ENCODE measurements at regions not wholly inside any gene's neighbourhood (a gene's known extent, or its start where the extent isn't known, plus 50 kb on each side); places are given as distances from the start of the nearest gene placed in this dataset.

DNA sequence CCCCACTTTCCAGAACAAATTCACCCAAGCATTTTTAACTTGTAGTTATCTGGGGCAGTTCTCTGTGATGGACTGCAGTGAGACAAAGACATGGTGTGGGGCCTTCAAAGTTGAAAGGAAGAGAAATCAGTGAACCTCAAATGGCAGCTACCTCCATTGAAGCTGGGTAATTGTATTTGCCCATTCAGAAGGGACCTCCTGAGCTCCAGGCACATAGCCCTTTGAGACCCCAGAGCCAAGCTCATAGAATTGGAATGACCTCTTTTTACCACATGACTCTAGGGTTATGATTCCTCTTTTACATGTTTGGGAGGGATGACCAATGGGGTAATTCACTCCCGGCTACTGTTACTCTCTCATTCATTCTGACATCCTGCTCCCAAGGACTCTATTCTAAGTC is 368.4 kb upstream of the ITGA1 start:
- no peaks in the 10 kb centered on the region for H3K36me3 Mint-ChIP-seq (ENCODE audit: low read depth)
- no peak overlapping the region for H3K9ac ChIP-seq (ENCODE audit: extremely low read depth, low read length, poor library complexity, severe bottlenecking)
- H3K27me3 ChIP-seq (ENCODE audit: control insufficient read depth, insufficient read depth, low read length, poor library complexity, severe bottlenecking): no peaks in the 10 kb centered on the region
- no peaks in the 10 kb centered on the region for H3K9me3 ChIP-seq (ENCODE audit: control insufficient read depth, low read length)
- H3K4me3 ChIP-seq (ENCODE audit: low read length): no peak overlapping the region
- peak overlapping the region; percentile 3 for H3K27ac ChIP-seq (ENCODE audit: low read depth, low read length)
- DNase-seq: no peak
- no peak overlapping the region for H3K4me3 Mint-ChIP-seq
- H3K9me3 Mint-ChIP-seq: no peaks in the 10 kb centered on the region
- H3K4me1 ChIP-seq (ENCODE audit: control insufficient read depth, insufficient read depth, low read length): no peaks in the 10 kb centered on the region
- TF ChIP-seq, protein P1, sequence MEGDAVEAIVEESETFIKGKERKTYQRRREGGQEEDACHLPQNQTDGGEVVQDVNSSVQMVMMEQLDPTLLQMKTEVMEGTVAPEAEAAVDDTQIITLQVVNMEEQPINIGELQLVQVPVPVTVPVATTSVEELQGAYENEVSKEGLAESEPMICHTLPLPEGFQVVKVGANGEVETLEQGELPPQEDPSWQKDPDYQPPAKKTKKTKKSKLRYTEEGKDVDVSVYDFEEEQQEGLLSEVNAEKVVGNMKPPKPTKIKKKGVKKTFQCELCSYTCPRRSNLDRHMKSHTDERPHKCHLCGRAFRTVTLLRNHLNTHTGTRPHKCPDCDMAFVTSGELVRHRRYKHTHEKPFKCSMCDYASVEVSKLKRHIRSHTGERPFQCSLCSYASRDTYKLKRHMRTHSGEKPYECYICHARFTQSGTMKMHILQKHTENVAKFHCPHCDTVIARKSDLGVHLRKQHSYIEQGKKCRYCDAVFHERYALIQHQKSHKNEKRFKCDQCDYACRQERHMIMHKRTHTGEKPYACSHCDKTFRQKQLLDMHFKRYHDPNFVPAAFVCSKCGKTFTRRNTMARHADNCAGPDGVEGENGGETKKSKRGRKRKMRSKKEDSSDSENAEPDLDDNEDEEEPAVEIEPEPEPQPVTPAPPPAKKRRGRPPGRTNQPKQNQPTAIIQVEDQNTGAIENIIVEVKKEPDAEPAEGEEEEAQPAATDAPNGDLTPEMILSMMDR (conservative IDR thresholded peaks at IDR 0.05): no peak
- 96% methylated on average over 1 of the region's 1 CpG; no CpG with 5 or more reads in 1 of the 2 experiments for WGBS, 2 experiments (ENCODE audit: insufficient coverage in 1 of 2, insufficient read length in 1 of 2)
- no peaks in the 10 kb centered on the region for H3K36me3 ChIP-seq (ENCODE audit: control insufficient read depth, insufficient read depth, low read length)
- H3K4me1 Mint-ChIP-seq: peaks cover 3% of the 10 kb centered on the region
- no peaks in the 10 kb centered on the region for H3K27me3 Mint-ChIP-seq (ENCODE audit: insufficient read depth)
- no peak overlapping the region for H3K27ac Mint-ChIP-seq

DNA sequence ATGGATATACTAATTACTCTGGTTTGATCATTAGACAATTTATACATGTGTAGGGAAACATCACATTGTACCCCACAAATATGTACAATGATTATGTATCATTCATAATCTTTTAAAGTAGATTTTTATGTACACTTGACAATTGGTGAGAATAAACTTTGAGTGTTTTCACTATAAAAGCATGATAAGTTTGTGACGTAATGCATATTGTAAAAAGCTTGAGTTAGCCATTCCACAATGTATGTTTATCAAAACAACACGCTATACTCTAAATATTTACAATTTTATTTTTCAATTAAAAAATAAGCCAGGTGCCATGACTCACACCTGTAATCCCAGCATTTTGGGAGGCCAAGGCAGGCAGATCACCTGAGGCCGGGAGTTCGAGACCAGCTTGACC is 360.1 kb upstream of the ITGA1 start:
- no peaks in the 10 kb centered on the region for H3K27me3 Mint-ChIP-seq (ENCODE audit: insufficient read depth)
- DNase-seq: no peak
- Histone ChIP-seq H3K9me3 (ENCODE audit: control insufficient read depth, low read length) (peaks cover 5% of the 10 kb centered on the region), H3K4me3 (ENCODE audit: low read length) (no peak overlapping the region), H3K4me1 (ENCODE audit: control insufficient read depth, insufficient read depth, low read length) (no peaks in the 10 kb centered on the region), H3K27ac (ENCODE audit: low read depth, low read length) (no peak overlapping the region), H3K9ac (ENCODE audit: extremely low read depth, low read length, poor library complexity, severe bottlenecking) (no peak overlapping the region), H3K27me3 (ENCODE audit: control insufficient read depth, insufficient read depth, low read length, poor library complexity, severe bottlenecking) (no peaks in the 10 kb centered on the region), H3K36me3 (ENCODE audit: control insufficient read depth, insufficient read depth, low read length) (no peaks in the 10 kb centered on the region)
- H3K9me3 Mint-ChIP-seq: peaks cover 10% of the 10 kb centered on the region
- no peak overlapping the region for H3K4me3 Mint-ChIP-seq
- H3K27ac Mint-ChIP-seq: no peak overlapping the region
- H3K4me1 Mint-ChIP-seq: peaks cover 3% of the 10 kb centered on the region
- 91% methylated on average over 4 of the region's 4 CpGs; no CpG with 5 or more reads in 1 of the 2 experiments for WGBS, 2 experiments (ENCODE audit: insufficient coverage in 1 of 2, insufficient read length in 1 of 2)
- TF ChIP-seq, protein P1 (conservative IDR thresholded peaks at IDR 0.05): no peak
- no peaks in the 10 kb centered on the region for H3K36me3 Mint-ChIP-seq (ENCODE audit: low read depth)

DNA sequence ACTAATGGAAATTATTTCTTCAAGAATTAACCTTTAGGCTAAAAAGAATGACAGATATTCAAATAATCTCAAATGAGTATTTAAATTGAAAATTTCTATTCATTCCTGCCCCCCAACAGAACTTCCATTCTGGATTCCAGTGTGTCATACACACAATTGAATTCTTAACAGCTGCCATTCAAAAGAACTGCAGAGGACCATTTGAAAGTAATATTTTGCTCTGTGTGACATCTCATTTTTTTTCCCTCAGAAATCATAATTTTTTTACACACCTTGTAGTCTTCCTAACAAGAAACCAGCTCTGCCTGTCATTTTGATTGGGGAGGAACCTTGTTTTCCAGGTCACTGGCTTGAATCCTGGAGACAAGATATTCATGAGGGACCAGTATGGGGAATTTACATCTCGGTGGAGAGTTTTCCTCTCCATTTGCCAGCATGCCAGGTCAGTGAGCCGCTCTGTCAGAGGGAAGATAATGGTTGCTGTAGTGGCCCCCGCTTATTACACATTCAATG is 358.7 kb upstream of the ITGA1 start:
- no peak overlapping the region for H3K4me3 ChIP-seq (ENCODE audit: low read length)
- H3K4me1 ChIP-seq (ENCODE audit: control insufficient read depth, insufficient read depth, low read length): no peaks in the 10 kb centered on the region
- H3K27me3 ChIP-seq (ENCODE audit: control insufficient read depth, insufficient read depth, low read length, poor library complexity, severe bottlenecking): no peaks in the 10 kb centered on the region
- 73 to 83% methylated on average over 3 of the region's 3 CpGs for WGBS, 2 experiments (ENCODE audit: insufficient coverage in 1 of 2, insufficient read length in 1 of 2)
- no peaks in the 10 kb centered on the region for H3K36me3 ChIP-seq (ENCODE audit: control insufficient read depth, insufficient read depth, low read length)
- Mint-ChIP-seq H3K4me3 (no peak overlapping the region), H3K36me3 (ENCODE audit: low read depth) (no peaks in the 10 kb centered on the region), H3K27me3 (ENCODE audit: insufficient read depth) (no peaks in the 10 kb centered on the region), H3K4me1 (no peaks in the 10 kb centered on the region), H3K27ac (no peak overlapping the region), H3K9me3 (peaks cover 10% of the 10 kb centered on the region)
- no peak overlapping the region for H3K9ac ChIP-seq (ENCODE audit: extremely low read depth, low read length, poor library complexity, severe bottlenecking)
- no peak overlapping the region for H3K27ac ChIP-seq (ENCODE audit: low read depth, low read length)
- DNase-seq: no peak
- H3K9me3 ChIP-seq (ENCODE audit: control insufficient read depth, low read length): peaks cover 5% of the 10 kb centered on the region
- TF ChIP-seq, protein P1 (conservative IDR thresholded peaks at IDR 0.05): no peak
